ENCODE measurements at regions not wholly inside any gene's neighbourhood (a gene's known extent, or its start where the extent isn't known, plus 50 kb on each side); places are given as distances from the start of the nearest gene placed in this dataset.

DNA sequence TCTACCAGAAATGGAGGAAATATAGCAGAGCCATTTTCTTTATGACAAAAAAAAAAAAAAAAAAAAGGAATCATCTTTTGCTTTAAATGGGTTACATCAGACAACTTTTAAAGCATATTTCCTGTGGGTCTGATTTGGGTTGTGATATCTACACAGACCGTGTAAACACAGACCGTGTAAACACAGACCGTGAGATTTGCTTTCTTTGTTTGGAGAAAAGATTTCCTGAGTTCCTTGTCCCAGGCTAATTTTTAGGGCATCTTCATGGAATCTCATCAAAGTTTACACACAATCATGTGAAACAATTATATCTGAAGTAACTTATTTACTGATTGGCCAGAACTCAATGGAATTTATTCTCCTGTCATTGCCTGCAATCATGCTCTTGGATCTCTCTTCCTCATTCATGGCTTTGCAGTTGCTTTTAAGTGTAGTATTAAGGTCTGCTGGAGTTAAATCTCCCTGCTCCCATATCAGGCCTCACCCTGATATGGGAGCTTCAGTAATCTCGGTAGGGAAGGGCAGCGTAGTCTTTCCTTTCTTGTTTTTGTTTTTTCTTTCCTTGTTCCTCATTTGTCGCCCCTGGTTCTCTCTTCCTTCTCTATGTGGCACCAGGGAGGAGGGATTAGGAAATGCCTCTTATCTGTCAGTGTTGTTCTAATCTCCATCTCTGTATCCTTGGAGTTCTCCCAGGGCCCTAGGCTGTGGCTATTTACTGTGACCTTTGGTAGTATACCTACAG is 248.6 kb upstream of the JADE1 start:
- TF ChIP-seq POLR2A (IDR thresholded peaks at IDR 0.05): no peak
- no peak for TF ChIP-seq CTCF (IDR thresholded peaks at IDR 0.05)
- WGBS, 2 donors: 69 to 80% methylated on average over 6 of the region's 6 CpGs
- DNase-seq (ENCODE audit: low spot score in 2 of 2): no peak
- no peak overlapping the region for H3K4me3 ChIP-seq (ENCODE audit: low read depth, poor library complexity, severe bottlenecking)
- intact Hi-C loops (cut with DNase I; ENCODE audit: low total_unique reads): no loop called here

DNA sequence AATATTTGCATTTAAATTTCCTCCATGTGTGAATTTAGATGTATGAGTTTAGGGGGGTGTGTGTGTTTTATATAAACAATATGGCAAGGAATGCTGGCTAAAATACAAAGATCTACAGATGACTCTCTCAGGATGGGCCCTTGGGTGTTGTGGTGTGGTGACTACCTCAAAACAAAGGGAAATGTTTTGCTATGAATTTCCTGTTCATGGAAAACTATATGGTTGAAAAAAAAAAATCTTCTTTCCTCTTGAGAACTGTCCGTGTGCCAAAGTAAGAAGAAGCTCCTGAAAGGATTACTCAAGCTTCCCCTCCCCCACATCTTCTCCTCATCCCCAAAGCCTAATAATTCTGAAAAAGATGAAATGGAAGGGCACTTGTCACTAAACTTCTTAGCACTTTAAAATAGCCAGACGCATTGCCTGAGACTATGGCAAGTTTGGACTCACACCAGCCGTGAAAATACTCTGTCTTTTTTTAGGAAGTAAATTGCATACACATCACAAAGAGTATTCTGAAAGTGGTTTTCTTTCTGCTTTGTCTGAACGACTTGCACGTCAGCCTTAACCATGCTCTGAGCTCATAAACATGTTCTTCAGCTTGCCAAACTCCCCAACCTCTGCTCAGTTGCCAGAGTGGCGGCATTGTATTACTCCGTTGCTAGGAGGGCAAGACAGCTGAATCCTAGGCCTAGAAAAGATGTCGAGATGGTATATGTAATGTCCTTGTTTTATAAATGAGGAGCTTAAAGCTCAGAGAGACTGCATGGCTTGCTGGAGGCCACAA is 250.4 kb upstream of the JADE1 start:
- 41 to 46% methylated on average over 8 of the region's 8 CpGs for WGBS, 2 donors
- DNase-seq (ENCODE audit: low spot score in 2 of 2): no peak
- no peak overlapping the region for H3K4me3 ChIP-seq (ENCODE audit: low read depth, poor library complexity, severe bottlenecking)
- no peak for TF ChIP-seq CTCF (IDR thresholded peaks at IDR 0.05)
- no peak for TF ChIP-seq POLR2A (IDR thresholded peaks at IDR 0.05)
- intact Hi-C loops (cut with DNase I; ENCODE audit: low total_unique reads): no loop called here

DNA sequence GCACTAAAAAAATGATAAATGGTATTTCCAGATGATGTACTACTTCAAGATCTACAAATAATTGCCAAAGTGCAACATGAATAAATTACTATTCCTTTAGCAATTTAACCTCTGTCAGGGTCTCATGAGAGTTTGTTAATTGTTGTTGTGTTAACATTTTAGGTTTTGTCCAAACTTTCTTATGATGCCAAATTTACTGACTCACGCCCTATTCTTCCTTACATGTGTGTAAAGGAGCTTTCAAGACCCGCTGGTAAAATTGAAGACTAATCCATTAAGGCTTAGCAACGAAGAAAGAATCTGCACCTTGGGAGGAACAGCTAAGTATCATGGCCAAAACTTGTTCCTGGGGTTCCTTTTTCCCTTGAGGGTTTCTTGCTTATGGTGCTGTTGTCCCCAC is 252.7 kb upstream of the JADE1 start:
- no peak for DNase-seq (ENCODE audit: low spot score in 2 of 2)
- TF ChIP-seq CTCF (IDR thresholded peaks at IDR 0.05) (no peak), POLR2A (IDR thresholded peaks at IDR 0.05) (no peak)
- H3K4me3 ChIP-seq (ENCODE audit: low read depth, poor library complexity, severe bottlenecking): no peak overlapping the region
- intact Hi-C loops (cut with DNase I; ENCODE audit: low total_unique reads): no loop called here
- 84 to 85% methylated on average over 3 of the region's 3 CpGs for WGBS, 2 donors

GRCh38 chr4:128553686-128554515 is 255.6 kb upstream of the JADE1 start:
- no peak for TF ChIP-seq POLR2A (IDR thresholded peaks at IDR 0.05)
- TF ChIP-seq CTCF (IDR thresholded peaks at IDR 0.05): no peak
- intact Hi-C loops (cut with DNase I; ENCODE audit: low total_unique reads): no loop called here
- DNase-seq (ENCODE audit: low spot score in 2 of 2): no peak
- WGBS, 2 donors: 14 to 22% methylated on average over 5 of the region's 5 CpGs
- no peak overlapping the region for H3K4me3 ChIP-seq (ENCODE audit: low read depth, poor library complexity, severe bottlenecking)

GRCh38 chr4:128552586-128552907 is 257.0 kb upstream of the JADE1 start:
- no peak for DNase-seq (ENCODE audit: low spot score in 2 of 2)
- 73 to 88% methylated on average over 4 of the region's 4 CpGs for WGBS, 2 donors
- TF ChIP-seq POLR2A (IDR thresholded peaks at IDR 0.05) (no peak), CTCF (IDR thresholded peaks at IDR 0.05) (no peak)
- intact Hi-C loops (cut with DNase I; ENCODE audit: low total_unique reads): no loop called here
- no peak overlapping the region for H3K4me3 ChIP-seq (ENCODE audit: low read depth, poor library complexity, severe bottlenecking)

All from lower leg skin (tissue), 4 donors.